ENCODE measurements at regions not wholly inside any gene's neighbourhood (a gene's known extent, or its start where the extent isn't known, plus 50 kb on each side); places are given as distances from the start of the nearest gene placed in this dataset.
"Not testable (repeated sequence)": the region's sequence is repeated elsewhere in the genome, so short reads cannot be mapped to it uniquely, and the experiment has no call there.

DNA sequence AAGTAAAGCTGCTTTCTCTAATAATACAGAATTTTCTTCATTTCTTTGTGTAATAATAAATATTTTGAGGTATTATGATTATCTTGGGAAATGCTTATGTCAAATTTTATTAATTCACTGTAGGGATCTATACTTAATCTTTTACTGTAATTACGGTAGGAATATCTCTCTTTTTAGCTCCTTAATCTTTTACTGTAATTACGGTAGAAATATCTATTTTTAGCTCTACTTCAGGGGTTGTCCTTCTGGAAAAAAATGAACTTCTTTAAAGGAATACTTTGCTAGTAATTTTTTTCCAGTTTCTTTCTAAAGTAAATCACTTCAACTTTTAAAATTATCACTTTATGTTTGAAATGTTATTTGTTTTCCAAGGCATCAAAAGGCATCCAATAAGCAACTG, 2229.4 kb upstream of the AGA start:
- H3K27ac ChIP-seq (ENCODE audit: low read depth, low read length, poor library complexity, severe bottlenecking): no peak overlapping the region
- H3K4me1 ChIP-seq (ENCODE audit: insufficient read depth, low read length, poor library complexity, severe bottlenecking): no peaks in the 10 kb centered on the region
- H3K27me3 ChIP-seq (replicated peaks; ENCODE audit: insufficient read depth, low read depth, low read length, poor library complexity): no peaks in the 10 kb centered on the region
- no peak overlapping the region for H3K4me3 ChIP-seq (ENCODE audit: low read depth, low read length, poor library complexity, severe bottlenecking)
- no peak for DNase-seq (ENCODE audit: low spot score)
- no peaks in the 10 kb centered on the region for H3K36me3 ChIP-seq (ENCODE audit: insufficient read depth, low read length, poor library complexity, severe bottlenecking)
- POLR2A ChIA-PET (ENCODE audit: low non-redundant PET): no interaction called here
- intact Hi-C loops (cut with micrococcal nuclease; ENCODE audit: unreplicated experiment): no loop called here
- no TSS peak for BruUV-seq (replicated peaks)
- H3K9me3 ChIP-seq (ENCODE audit: low read depth, low read length, poor library complexity, severe bottlenecking): peaks cover 5% of the 10 kb centered on the region
- CTCF ChIA-PET: no interaction called here
- no peak for TF ChIP-seq EZH2 (IDR thresholded peaks at IDR 0.05; ENCODE audit: borderline replicate concordance, low read depth, low read length, poor library complexity, severe bottlenecking)
- TF ChIP-seq, protein P1, sequence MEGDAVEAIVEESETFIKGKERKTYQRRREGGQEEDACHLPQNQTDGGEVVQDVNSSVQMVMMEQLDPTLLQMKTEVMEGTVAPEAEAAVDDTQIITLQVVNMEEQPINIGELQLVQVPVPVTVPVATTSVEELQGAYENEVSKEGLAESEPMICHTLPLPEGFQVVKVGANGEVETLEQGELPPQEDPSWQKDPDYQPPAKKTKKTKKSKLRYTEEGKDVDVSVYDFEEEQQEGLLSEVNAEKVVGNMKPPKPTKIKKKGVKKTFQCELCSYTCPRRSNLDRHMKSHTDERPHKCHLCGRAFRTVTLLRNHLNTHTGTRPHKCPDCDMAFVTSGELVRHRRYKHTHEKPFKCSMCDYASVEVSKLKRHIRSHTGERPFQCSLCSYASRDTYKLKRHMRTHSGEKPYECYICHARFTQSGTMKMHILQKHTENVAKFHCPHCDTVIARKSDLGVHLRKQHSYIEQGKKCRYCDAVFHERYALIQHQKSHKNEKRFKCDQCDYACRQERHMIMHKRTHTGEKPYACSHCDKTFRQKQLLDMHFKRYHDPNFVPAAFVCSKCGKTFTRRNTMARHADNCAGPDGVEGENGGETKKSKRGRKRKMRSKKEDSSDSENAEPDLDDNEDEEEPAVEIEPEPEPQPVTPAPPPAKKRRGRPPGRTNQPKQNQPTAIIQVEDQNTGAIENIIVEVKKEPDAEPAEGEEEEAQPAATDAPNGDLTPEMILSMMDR (conservative IDR thresholded peaks at IDR 0.05; ENCODE audit: low read depth, low read length): no peak

DNA sequence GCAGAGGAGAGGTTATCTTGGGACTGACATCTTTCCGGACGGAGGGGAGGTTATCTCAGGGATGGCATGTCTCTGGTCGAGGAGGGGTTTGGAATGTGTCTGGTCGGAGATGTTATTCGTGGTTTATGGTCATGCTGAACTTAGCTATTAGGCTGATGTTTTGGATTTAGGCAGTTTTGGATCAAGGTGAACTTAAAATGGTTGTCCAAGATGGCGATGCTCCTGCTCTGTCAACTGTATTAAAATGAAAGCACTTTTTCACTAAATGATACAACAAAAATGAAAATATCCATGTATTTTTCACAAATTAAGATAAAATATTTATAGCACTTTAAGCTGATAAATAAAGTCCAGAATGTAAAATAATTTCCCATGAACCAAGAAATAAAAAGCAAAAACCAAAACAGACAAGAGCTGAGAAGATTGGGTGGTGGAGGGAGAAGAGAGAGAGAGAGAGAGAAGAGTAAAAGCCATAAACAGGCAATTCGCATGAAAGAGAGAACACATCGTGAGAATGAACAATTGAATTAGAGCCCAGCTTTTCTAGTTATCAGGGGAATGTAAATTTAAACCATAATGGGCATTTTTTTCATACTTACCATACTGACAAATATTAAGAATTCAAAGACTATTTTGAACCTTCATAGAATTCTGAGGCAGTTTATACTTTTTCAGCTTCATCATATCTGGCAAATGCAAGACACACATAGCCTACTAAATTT, 2236.0 kb upstream of the AGA start:
- Histone ChIP-seq H3K4me3 (ENCODE audit: low read depth, low read length, poor library complexity, severe bottlenecking) (no peak overlapping the region), H3K36me3 (ENCODE audit: insufficient read depth, low read length, poor library complexity, severe bottlenecking) (no peaks in the 10 kb centered on the region), H3K9me3 (ENCODE audit: low read depth, low read length, poor library complexity, severe bottlenecking) (peaks cover 5% of the 10 kb centered on the region), H3K27ac (ENCODE audit: low read depth, low read length, poor library complexity, severe bottlenecking) (no peak overlapping the region), H3K4me1 (ENCODE audit: insufficient read depth, low read length, poor library complexity, severe bottlenecking) (no peaks in the 10 kb centered on the region), H3K27me3 (replicated peaks; ENCODE audit: insufficient read depth, low read depth, low read length, poor library complexity) (no peaks in the 10 kb centered on the region)
- intact Hi-C loops (cut with micrococcal nuclease; ENCODE audit: unreplicated experiment): no loop called here
- CTCF ChIA-PET: no interaction called here
- TF ChIP-seq EZH2 (IDR thresholded peaks at IDR 0.05; ENCODE audit: borderline replicate concordance, low read depth, low read length, poor library complexity, severe bottlenecking): no peak
- TF ChIP-seq, protein P1 (conservative IDR thresholded peaks at IDR 0.05; ENCODE audit: low read depth, low read length): no peak
- no TSS peak for BruUV-seq (replicated peaks)
- DNase-seq (ENCODE audit: low spot score): no peak
- POLR2A ChIA-PET (ENCODE audit: low non-redundant PET): no interaction called here

- intact Hi-C loops (cut with micrococcal nuclease; ENCODE audit: unreplicated experiment); H3K27ac ChIP-seq (ENCODE audit: low read depth, low read length, poor library complexity, severe bottlenecking); H3K36me3 ChIP-seq (ENCODE audit: insufficient read depth, low read length, poor library complexity, severe bottlenecking); BruUV-seq (replicated peaks); POLR2A ChIA-PET (ENCODE audit: low non-redundant PET); H3K4me3 ChIP-seq (ENCODE audit: low read depth, low read length, poor library complexity, severe bottlenecking); DNase-seq (ENCODE audit: low spot score); H3K27me3 ChIP-seq (replicated peaks; ENCODE audit: insufficient read depth, low read depth, low read length, poor library complexity); H3K9me3 ChIP-seq (ENCODE audit: low read depth, low read length, poor library complexity, severe bottlenecking); CTCF ChIA-PET; H3K4me1 ChIP-seq (ENCODE audit: insufficient read depth, low read length, poor library complexity, severe bottlenecking): not testable (repeated sequence)
Observed at GRCh38 chr4:179683661-179684060, 2241.4 kb upstream of the AGA start.

DNA sequence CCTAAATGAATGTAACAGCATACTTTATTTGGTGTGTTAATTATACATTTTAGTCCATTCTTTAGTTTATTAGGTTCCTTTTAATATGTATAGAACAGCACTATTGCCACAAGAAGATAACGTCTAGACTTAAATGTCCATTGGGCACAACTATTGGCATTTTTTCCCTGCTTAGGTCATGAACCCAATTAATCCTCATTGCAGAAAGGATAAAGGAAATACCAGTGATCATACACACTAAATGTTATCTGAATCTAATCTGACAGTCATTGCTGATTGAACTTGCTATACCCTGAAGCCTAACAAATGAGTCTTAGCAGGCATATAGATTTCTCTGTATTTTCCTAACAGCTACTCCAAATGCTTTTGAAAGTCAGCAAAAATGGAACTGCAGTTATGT, 2250.0 kb upstream of the AGA start:
- ChIA-PET POLR2A (ENCODE audit: low non-redundant PET) (no interaction called here), CTCF (no interaction called here)
- H3K27ac ChIP-seq (ENCODE audit: low read depth, low read length, poor library complexity, severe bottlenecking): no peak overlapping the region
- no peaks in the 10 kb centered on the region for H3K27me3 ChIP-seq (replicated peaks; ENCODE audit: insufficient read depth, low read depth, low read length, poor library complexity)
- peaks cover 5% of the 10 kb centered on the region for H3K4me1 ChIP-seq (ENCODE audit: insufficient read depth, low read length, poor library complexity, severe bottlenecking)
- no peaks in the 10 kb centered on the region for H3K36me3 ChIP-seq (ENCODE audit: insufficient read depth, low read length, poor library complexity, severe bottlenecking)
- TF ChIP-seq, protein P1 (conservative IDR thresholded peaks at IDR 0.05; ENCODE audit: low read depth, low read length): no peak
- TF ChIP-seq EZH2 (IDR thresholded peaks at IDR 0.05; ENCODE audit: borderline replicate concordance, low read depth, low read length, poor library complexity, severe bottlenecking): no peak
- H3K9me3 ChIP-seq (ENCODE audit: low read depth, low read length, poor library complexity, severe bottlenecking): no peaks in the 10 kb centered on the region
- H3K4me3 ChIP-seq (ENCODE audit: low read depth, low read length, poor library complexity, severe bottlenecking): no peak overlapping the region
- intact Hi-C loops (cut with micrococcal nuclease; ENCODE audit: unreplicated experiment): no loop called here
- DNase-seq (ENCODE audit: low spot score): no peak
- no TSS peak for BruUV-seq (replicated peaks)
